ENCODE measurements at regions not wholly inside any gene's neighbourhood (a gene's known extent, or its start where the extent isn't known, plus 50 kb on each side); places are given as distances from the start of the nearest gene placed in this dataset.

DNA sequence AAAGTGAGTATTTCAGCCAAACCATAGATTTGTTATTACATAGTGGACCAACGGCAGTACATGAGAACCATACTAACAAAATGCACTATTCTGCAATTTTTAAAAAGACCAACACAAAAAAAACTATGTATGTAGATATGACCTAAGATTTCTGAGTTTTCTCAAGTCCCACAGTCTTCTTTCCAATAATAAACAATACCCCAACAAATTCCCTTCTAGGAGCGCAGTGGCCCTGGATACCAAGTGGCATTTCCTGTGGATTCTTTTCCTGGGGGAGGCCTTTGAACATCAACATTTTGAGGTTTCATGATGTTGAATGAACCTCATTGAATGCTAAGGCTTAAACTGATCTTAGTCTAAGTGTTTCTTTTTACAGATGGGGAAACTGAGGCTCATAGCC lies 210.5 kb downstream of the BCAT1 start:
- TF ChIP-seq, protein P1, sequence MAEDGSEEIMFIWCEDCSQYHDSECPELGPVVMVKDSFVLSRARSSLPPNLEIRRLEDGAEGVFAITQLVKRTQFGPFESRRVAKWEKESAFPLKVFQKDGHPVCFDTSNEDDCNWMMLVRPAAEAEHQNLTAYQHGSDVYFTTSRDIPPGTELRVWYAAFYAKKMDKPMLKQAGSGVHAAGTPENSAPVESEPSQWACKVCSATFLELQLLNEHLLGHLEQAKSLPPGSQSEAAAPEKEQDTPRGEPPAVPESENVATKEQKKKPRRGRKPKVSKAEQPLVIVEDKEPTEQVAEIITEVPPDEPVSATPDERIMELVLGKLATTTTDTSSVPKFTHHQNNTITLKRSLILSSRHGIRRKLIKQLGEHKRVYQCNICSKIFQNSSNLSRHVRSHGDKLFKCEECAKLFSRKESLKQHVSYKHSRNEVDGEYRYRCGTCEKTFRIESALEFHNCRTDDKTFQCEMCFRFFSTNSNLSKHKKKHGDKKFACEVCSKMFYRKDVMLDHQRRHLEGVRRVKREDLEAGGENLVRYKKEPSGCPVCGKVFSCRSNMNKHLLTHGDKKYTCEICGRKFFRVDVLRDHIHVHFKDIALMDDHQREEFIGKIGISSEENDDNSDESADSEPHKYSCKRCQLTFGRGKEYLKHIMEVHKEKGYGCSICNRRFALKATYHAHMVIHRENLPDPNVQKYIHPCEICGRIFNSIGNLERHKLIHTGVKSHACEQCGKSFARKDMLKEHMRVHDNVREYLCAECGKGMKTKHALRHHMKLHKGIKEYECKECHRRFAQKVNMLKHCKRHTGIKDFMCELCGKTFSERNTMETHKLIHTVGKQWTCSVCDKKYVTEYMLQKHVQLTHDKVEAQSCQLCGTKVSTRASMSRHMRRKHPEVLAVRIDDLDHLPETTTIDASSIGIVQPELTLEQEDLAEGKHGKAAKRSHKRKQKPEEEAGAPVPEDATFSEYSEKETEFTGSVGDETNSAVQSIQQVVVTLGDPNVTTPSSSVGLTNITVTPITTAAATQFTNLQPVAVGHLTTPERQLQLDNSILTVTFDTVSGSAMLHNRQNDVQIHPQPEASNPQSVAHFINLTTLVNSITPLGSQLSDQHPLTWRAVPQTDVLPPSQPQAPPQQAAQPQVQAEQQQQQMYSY (CRISPR knock-in tag; IDR thresholded peaks at IDR 0.05) = no peak
- TF ChIP-seq, protein P2, sequence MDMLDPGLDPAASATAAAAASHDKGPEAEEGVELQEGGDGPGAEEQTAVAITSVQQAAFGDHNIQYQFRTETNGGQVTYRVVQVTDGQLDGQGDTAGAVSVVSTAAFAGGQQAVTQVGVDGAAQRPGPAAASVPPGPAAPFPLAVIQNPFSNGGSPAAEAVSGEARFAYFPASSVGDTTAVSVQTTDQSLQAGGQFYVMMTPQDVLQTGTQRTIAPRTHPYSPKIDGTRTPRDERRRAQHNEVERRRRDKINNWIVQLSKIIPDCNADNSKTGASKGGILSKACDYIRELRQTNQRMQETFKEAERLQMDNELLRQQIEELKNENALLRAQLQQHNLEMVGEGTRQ (CRISPR knock-in tag; IDR thresholded peaks at IDR 0.05) = no peak
- TF ChIP-seq, protein P3, sequence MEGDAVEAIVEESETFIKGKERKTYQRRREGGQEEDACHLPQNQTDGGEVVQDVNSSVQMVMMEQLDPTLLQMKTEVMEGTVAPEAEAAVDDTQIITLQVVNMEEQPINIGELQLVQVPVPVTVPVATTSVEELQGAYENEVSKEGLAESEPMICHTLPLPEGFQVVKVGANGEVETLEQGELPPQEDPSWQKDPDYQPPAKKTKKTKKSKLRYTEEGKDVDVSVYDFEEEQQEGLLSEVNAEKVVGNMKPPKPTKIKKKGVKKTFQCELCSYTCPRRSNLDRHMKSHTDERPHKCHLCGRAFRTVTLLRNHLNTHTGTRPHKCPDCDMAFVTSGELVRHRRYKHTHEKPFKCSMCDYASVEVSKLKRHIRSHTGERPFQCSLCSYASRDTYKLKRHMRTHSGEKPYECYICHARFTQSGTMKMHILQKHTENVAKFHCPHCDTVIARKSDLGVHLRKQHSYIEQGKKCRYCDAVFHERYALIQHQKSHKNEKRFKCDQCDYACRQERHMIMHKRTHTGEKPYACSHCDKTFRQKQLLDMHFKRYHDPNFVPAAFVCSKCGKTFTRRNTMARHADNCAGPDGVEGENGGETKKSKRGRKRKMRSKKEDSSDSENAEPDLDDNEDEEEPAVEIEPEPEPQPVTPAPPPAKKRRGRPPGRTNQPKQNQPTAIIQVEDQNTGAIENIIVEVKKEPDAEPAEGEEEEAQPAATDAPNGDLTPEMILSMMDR (IDR thresholded peaks at IDR 0.05) = no peak
- TF ChIP-seq, protein P4, sequence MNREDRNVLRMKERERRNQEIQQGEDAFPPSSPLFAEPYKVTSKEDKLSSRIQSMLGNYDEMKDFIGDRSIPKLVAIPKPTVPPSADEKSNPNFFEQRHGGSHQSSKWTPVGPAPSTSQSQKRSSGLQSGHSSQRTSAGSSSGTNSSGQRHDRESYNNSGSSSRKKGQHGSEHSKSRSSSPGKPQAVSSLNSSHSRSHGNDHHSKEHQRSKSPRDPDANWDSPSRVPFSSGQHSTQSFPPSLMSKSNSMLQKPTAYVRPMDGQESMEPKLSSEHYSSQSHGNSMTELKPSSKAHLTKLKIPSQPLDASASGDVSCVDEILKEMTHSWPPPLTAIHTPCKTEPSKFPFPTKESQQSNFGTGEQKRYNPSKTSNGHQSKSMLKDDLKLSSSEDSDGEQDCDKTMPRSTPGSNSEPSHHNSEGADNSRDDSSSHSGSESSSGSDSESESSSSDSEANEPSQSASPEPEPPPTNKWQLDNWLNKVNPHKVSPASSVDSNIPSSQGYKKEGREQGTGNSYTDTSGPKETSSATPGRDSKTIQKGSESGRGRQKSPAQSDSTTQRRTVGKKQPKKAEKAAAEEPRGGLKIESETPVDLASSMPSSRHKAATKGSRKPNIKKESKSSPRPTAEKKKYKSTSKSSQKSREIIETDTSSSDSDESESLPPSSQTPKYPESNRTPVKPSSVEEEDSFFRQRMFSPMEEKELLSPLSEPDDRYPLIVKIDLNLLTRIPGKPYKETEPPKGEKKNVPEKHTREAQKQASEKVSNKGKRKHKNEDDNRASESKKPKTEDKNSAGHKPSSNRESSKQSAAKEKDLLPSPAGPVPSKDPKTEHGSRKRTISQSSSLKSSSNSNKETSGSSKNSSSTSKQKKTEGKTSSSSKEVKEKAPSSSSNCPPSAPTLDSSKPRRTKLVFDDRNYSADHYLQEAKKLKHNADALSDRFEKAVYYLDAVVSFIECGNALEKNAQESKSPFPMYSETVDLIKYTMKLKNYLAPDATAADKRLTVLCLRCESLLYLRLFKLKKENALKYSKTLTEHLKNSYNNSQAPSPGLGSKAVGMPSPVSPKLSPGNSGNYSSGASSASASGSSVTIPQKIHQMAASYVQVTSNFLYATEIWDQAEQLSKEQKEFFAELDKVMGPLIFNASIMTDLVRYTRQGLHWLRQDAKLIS (CRISPR knock-in tag; IDR thresholded peaks at IDR 0.05; ENCODE audit: borderline replicate concordance) = no peak
- TF ChIP-seq SMAD3 (CRISPR knock-in tag; IDR thresholded peaks at IDR 0.05; ENCODE audit: borderline replicate concordance) = no peak

All from WTC11 (cell line).